AG10803 (cell line): ENCODE measurements at regions not wholly inside any gene's neighbourhood (a gene's known extent, or its start where the extent isn't known, plus 50 kb on each side); places are given as distances from the start of the nearest gene placed in this dataset.

Experiments
- DNase-seq: peaks from one replicate; pipeline ENCODE4 v3.0.0; 2010; ENCODE audit warnings: low read depth
- H3K4me3 ChIP-seq: 2 replicates; pipeline ENCODE4 v1.5.1; 2011; ENCODE audit warnings: mild to moderate bottlenecking, low read length, control low read depth
- TF ChIP-seq, protein P1 (sequence below): conservative IDR thresholded peaks from 2 replicates; pipeline ENCODE4 v1.5.1; 2011; ENCODE audit warnings: mild to moderate bottlenecking, low read length, control low read depth, inconsistent platforms

DNA sequence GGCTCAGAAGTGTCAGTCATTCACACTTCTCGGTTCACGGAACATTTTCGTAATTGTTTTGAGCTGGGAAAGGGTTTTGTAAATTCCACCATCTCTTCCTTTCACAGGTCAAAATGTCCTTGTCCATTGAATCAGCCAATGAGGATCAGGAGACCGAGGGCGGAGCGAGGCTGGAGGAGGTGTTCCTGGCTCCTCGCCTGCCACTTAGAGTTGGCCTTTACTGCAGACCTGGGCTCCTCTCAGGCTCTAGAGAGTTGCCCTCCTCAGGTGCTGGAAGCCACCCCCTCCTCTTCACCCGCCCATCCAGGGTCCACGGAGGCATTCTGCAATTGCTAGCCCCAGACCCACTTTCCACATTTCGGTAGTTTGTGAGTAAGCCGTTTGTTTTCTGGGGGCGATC lies 370.4 kb downstream of the IRS2 start:
- no peak for DNase-seq
- TF ChIP-seq, protein P1, sequence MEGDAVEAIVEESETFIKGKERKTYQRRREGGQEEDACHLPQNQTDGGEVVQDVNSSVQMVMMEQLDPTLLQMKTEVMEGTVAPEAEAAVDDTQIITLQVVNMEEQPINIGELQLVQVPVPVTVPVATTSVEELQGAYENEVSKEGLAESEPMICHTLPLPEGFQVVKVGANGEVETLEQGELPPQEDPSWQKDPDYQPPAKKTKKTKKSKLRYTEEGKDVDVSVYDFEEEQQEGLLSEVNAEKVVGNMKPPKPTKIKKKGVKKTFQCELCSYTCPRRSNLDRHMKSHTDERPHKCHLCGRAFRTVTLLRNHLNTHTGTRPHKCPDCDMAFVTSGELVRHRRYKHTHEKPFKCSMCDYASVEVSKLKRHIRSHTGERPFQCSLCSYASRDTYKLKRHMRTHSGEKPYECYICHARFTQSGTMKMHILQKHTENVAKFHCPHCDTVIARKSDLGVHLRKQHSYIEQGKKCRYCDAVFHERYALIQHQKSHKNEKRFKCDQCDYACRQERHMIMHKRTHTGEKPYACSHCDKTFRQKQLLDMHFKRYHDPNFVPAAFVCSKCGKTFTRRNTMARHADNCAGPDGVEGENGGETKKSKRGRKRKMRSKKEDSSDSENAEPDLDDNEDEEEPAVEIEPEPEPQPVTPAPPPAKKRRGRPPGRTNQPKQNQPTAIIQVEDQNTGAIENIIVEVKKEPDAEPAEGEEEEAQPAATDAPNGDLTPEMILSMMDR = no peak
- no peak overlapping the region for H3K4me3 ChIP-seq

DNA sequence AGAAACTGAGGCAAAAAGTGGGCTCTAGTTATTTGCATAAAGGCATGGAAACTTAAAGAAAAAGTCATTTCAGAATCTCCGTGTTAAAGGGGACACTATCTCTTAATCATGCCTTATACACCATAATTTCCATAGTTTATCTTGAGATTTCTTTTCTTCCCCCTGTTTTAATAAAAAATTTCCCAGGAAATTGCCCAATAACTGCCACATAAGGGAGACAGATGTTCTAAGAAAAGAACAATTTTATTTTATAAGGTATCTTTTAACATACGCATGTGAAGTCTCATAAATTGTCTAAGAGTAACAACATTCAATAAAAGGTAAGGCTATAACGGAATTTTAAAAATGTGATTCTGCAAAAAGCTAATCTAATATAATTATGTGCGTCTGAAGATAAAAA lies 371.3 kb downstream of the IRS2 start:
- DNase-seq = peak; percentile 25
- H3K4me3 ChIP-seq = no peak overlapping the region
- TF ChIP-seq, protein P1 = no peak

DNA sequence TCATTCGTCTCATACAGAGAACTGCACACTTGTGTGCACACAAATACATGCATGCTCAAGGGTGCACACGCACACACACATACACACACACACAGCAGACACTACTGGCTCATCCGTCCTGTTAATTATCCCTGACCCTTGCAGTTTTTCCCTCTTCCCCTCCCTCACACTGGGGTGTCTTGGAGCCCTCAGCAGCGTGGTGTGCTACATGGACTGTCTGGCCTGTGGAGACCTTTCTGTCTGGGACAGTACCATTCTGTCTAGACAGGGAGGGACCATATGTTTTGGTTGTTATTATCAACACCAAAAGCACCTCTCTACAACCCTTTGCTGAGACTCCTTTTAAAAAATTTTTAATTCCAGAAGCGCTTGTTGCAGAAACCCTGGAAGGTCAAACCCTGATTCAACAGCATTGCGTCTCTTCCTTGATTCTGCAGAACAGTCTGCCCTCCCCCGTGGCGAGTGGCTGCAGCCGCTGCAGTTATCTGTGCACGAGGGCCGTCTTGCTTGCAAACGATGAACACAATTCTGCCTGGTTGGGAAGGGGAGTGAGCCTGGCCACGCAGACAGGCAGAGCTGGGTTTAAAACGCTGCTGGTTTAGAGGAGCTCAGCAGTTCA lies 374.0 kb downstream of the IRS2 start:
- TF ChIP-seq, protein P1 = no peak
- no peak overlapping the region for H3K4me3 ChIP-seq
- peak; percentile 35 for DNase-seq

DNA sequence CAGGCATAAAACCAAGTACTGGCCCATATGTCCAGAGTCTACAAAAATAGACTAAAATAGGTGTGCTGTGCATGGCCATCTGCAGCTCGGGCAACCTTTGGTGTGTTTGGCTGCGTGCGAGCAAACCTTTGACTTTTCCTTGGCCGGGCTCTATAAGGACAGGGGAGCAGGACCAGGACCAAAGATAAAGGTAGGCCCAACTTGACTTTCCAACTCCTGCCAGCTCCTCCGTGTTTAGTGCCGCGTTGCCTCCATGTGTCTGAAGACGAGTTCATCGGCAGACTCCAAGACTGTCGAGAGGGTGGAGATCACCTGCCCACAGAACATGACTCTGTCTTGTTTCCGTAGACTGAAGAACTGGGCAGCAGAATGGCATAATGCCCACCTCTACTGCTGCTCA lies 375.5 kb downstream of the IRS2 start:
- TF ChIP-seq, protein P1 = no peak
- H3K4me3 ChIP-seq = no peak overlapping the region
- no peak for DNase-seq

DNA sequence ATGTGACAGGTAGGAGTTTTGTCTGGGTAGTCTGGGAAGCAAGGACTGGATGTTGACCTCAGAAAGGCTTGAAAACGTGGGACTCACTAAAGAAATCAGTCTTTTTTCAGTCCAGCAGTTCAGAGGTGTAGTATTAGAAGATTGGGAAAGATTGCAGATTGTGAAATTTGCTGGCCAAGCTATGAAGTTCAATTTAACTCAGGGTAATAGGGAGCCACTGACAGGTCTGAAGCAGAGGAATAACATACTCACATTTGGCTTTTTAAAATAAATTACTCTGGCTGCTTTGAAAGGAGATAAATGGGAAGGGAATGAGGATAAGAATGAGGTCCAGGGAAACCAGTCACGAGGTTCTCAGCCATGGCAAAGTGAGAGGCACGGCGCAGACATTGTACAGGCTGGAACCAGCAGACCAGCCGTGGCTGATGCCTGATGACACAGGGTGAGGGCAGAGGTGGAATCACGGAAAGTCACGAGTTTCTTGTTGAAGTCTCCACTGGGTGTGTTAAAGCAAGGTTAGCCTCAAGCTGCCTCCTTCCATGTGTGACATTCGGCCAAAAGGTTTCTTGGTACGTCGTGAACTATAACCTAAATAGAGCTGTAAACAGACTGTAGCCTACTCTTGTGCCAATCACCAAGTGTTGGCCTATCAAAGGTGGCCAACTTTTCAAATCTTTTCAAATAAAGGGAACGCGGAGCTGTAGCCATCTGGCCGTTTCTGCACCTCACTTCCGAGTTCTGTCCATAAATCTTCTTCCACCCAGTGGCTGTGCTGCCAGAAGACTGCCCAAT lies 377.6 kb downstream of the IRS2 start:
- peak; percentile 45 for DNase-seq
- H3K4me3 ChIP-seq = no peak overlapping the region

DNA sequence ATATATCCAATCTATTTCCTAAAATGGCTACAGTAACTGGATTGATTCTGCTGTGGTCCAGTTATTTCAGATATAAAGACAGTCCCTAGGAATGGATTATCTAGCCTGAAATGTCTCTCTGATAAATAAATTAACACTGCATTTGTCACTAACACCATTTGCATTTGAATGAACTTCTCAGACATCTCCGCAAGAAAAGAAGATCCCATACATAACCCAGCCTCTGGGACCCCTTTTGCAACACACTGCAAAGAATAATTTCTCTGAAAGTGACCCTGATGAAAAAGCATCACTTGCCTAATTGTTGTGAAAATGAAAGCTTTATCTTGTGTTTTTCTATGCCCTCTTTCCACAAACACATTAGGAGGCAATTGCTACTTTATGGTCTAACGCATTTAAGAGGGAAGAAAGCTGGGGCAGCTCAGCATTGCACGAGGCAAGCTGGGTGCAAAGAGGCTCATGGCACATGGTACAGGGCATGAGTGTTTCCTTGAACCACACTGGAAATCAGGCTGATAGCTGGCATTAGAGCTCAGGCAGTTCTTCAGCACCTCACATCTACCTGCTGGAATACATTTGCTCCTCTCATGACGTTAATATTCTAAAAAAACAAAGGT lies 379.9 kb downstream of the IRS2 start:
- no peak overlapping the region for H3K4me3 ChIP-seq
- TF ChIP-seq, protein P1 = no peak
- no peak for DNase-seq

More for the DNA sequence above, 377.6 kb downstream of the IRS2 start:
- TF ChIP-seq, protein P1 = no peak
